ENCODE measurements at regions not wholly inside any gene's neighbourhood (a gene's known extent, or its start where the extent isn't known, plus 50 kb on each side); places are given as distances from the start of the nearest gene placed in this dataset.

DNA sequence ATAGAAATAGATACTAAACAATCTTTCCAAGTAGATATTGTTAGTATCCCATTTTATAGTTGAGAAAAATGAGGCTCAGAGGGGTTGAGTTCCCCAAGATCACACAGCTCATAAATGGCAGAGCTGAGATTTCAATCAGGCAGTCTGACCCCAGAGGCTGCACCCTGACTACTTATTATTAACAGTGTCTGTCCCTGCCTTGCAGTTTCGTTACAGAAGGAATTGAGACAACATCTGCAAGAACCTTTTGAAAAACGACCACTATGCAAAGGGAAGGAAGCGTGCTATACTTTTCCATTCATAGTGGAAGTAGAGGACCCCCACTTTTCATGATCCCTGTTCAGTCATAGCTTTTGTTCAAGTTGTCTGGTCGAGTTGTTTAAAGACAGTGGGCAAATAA lies 53.2 kb upstream of the SEC11C start:
- ATAC-seq, result no peak
- no peaks in the 10 kb centered on the region for H3K9me3 ChIP-seq (ENCODE audit: control insufficient read depth, low read length, poor library complexity, severe bottlenecking)
- DNase-seq, result no peak
- H3K27ac Mint-ChIP-seq, result no peak overlapping the region
- H3K4me1 Mint-ChIP-seq, result peaks cover 10% of the 10 kb centered on the region
- H3K27me3 Mint-ChIP-seq, result peaks cover 41% of the 10 kb centered on the region
- H3K36me3 Mint-ChIP-seq (ENCODE audit: low read depth), result peaks cover 2% of the 10 kb centered on the region
- H3K4me3 Mint-ChIP-seq, result no peak overlapping the region

DNA sequence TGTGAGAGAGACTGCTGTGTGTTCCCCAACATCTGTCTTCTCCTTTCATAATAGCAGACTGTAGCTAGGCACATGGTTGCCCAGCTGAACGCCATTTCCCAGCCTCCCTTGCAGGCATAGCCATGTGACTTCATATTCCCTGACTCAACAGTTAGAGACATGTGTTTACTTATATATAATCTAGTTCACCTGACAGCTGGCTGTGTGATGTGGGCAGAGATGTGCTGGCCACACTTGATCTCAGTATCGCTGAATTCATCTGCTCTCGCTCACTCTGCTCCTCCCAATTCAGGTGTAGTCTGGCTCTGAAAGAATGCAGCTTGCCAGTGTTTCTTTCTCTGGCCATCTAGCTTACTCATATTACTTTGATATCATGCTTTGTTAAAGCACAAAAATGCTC lies 52.3 kb upstream of the SEC11C start:
- peaks cover 2% of the 10 kb centered on the region for H3K36me3 Mint-ChIP-seq (ENCODE audit: low read depth)
- no peak overlapping the region for H3K4me3 Mint-ChIP-seq
- H3K27me3 Mint-ChIP-seq, result peaks cover 35% of the 10 kb centered on the region
- no peak for DNase-seq
- no peak overlapping the region for H3K27ac Mint-ChIP-seq
- no peaks in the 10 kb centered on the region for H3K9me3 ChIP-seq (ENCODE audit: control insufficient read depth, low read length, poor library complexity, severe bottlenecking)
- ATAC-seq, result peak; percentile 90
- peaks cover 10% of the 10 kb centered on the region for H3K4me1 Mint-ChIP-seq
